ENCODE measurements at regions not wholly inside any gene's neighbourhood (a gene's known extent, or its start where the extent isn't known, plus 50 kb on each side); places are given as distances from the start of the nearest gene placed in this dataset.
A peak's percentile ranks its signal among the peaks of the same experiment; 100 is the strongest.

GRCh38 chr1:88378560-88378959 is 305.5 kb upstream of the PKN2 start:
- H3K4me3 Mint-ChIP-seq (ENCODE audit: unreplicated experiment) = no peak overlapping the region
- TF ChIP-seq, protein P1, sequence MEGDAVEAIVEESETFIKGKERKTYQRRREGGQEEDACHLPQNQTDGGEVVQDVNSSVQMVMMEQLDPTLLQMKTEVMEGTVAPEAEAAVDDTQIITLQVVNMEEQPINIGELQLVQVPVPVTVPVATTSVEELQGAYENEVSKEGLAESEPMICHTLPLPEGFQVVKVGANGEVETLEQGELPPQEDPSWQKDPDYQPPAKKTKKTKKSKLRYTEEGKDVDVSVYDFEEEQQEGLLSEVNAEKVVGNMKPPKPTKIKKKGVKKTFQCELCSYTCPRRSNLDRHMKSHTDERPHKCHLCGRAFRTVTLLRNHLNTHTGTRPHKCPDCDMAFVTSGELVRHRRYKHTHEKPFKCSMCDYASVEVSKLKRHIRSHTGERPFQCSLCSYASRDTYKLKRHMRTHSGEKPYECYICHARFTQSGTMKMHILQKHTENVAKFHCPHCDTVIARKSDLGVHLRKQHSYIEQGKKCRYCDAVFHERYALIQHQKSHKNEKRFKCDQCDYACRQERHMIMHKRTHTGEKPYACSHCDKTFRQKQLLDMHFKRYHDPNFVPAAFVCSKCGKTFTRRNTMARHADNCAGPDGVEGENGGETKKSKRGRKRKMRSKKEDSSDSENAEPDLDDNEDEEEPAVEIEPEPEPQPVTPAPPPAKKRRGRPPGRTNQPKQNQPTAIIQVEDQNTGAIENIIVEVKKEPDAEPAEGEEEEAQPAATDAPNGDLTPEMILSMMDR (IDR thresholded peaks at IDR 0.05; ENCODE audit: insufficient read depth in 1 of 2, low read depth in 1 of 2, low read length in 1 of 2, severe bottlenecking in 1 of 2, unreplicated experiment in 1 of 2) = no peak
- CTCF ChIA-PET = no interaction called here
- Histone ChIP-seq H3K9me3 (no peaks in the 10 kb centered on the region), H3K27me3 (replicated peaks; ENCODE audit: control insufficient read depth, insufficient read depth, low read length) (no peaks in the 10 kb centered on the region), H3K36me3 (ENCODE audit: control insufficient read depth, insufficient read depth, low read length) (no peaks in the 10 kb centered on the region), H3K4me1 (no peaks in the 10 kb centered on the region), H3K4me3 (ENCODE audit: low read depth, low read length) (no peak overlapping the region)
- no TSS peak for BruUV-seq (replicated peaks)
- POLR2A ChIA-PET = no interaction called here
- H3K27ac Mint-ChIP-seq (ENCODE audit: unreplicated experiment) = no peak overlapping the region
- intact Hi-C loops (cut with micrococcal nuclease; ENCODE audit: unreplicated experiment) = no loop called here
- no peak for DNase-seq
- no peaks in the 10 kb centered on the region for H3K27me3 Mint-ChIP-seq (ENCODE audit: insufficient read depth, unreplicated experiment)
- H3K4me1 Mint-ChIP-seq (ENCODE audit: low read depth, unreplicated experiment) = no peaks in the 10 kb centered on the region
- no peaks in the 10 kb centered on the region for H3K9me3 Mint-ChIP-seq (ENCODE audit: unreplicated experiment)
- H3K36me3 Mint-ChIP-seq (ENCODE audit: insufficient read depth, unreplicated experiment) = no peaks in the 10 kb centered on the region

GRCh38 chr1:88394958-88395357 is 289.1 kb upstream of the PKN2 start:
- CTCF ChIA-PET = no interaction called here

GRCh38 chr1:88398338-88398737 is 285.7 kb upstream of the PKN2 start:
- no peaks in the 10 kb centered on the region for H3K4me1 ChIP-seq
- POLR2A ChIA-PET = no interaction called here
- H3K36me3 Mint-ChIP-seq (ENCODE audit: insufficient read depth, unreplicated experiment) = no peaks in the 10 kb centered on the region
- H3K4me3 Mint-ChIP-seq (ENCODE audit: unreplicated experiment) = no peak overlapping the region
- H3K27ac Mint-ChIP-seq (ENCODE audit: unreplicated experiment) = no peak overlapping the region
- H3K9me3 Mint-ChIP-seq (ENCODE audit: unreplicated experiment) = no peaks in the 10 kb centered on the region
- H3K27me3 Mint-ChIP-seq (ENCODE audit: insufficient read depth, unreplicated experiment) = no peaks in the 10 kb centered on the region
- H3K27me3 ChIP-seq (replicated peaks; ENCODE audit: control insufficient read depth, insufficient read depth, low read length) = no peaks in the 10 kb centered on the region
- no peak overlapping the region for H3K4me3 ChIP-seq (ENCODE audit: low read depth, low read length)
- intact Hi-C loops (cut with micrococcal nuclease; ENCODE audit: unreplicated experiment) = no loop called here
- H3K36me3 ChIP-seq (ENCODE audit: control insufficient read depth, insufficient read depth, low read length) = no peaks in the 10 kb centered on the region
- BruUV-seq (replicated peaks) = no TSS peak
- no peaks in the 10 kb centered on the region for H3K9me3 ChIP-seq
- H3K4me1 Mint-ChIP-seq (ENCODE audit: low read depth, unreplicated experiment) = no peaks in the 10 kb centered on the region
- CTCF ChIA-PET = no interaction called here
- TF ChIP-seq, protein P1 (IDR thresholded peaks at IDR 0.05; ENCODE audit: insufficient read depth in 1 of 2, low read depth in 1 of 2, low read length in 1 of 2, severe bottlenecking in 1 of 2, unreplicated experiment in 1 of 2) = no peak
- DNase-seq = peak in 1 of 2 experiments; percentile 23

More at GRCh38 chr1:88394958-88395357, 289.1 kb upstream of the PKN2 start:
- Histone ChIP-seq H3K27me3 (replicated peaks; ENCODE audit: control insufficient read depth, insufficient read depth, low read length) (no peaks in the 10 kb centered on the region), H3K4me3 (ENCODE audit: low read depth, low read length) (no peak overlapping the region), H3K9me3 (no peaks in the 10 kb centered on the region), H3K36me3 (ENCODE audit: control insufficient read depth, insufficient read depth, low read length) (no peaks in the 10 kb centered on the region), H3K4me1 (no peaks in the 10 kb centered on the region)
- Mint-ChIP-seq H3K27me3 (ENCODE audit: insufficient read depth, unreplicated experiment) (no peaks in the 10 kb centered on the region), H3K9me3 (ENCODE audit: unreplicated experiment) (no peaks in the 10 kb centered on the region), H3K4me1 (ENCODE audit: low read depth, unreplicated experiment) (no peaks in the 10 kb centered on the region), H3K27ac (ENCODE audit: unreplicated experiment) (no peak overlapping the region), H3K36me3 (ENCODE audit: insufficient read depth, unreplicated experiment) (no peaks in the 10 kb centered on the region), H3K4me3 (ENCODE audit: unreplicated experiment) (no peak overlapping the region)
- TF ChIP-seq, protein P1 (IDR thresholded peaks at IDR 0.05; ENCODE audit: insufficient read depth in 1 of 2, low read depth in 1 of 2, low read length in 1 of 2, severe bottlenecking in 1 of 2, unreplicated experiment in 1 of 2) = no peak
- intact Hi-C loops (cut with micrococcal nuclease; ENCODE audit: unreplicated experiment) = no loop called here
- BruUV-seq (replicated peaks) = no TSS peak
- POLR2A ChIA-PET = no interaction called here
- DNase-seq = no peak

Data from Caco-2 (cell line).